SK-N-SH (cell line): ENCODE measurements at regions not wholly inside any gene's neighbourhood (a gene's known extent, or its start where the extent isn't known, plus 50 kb on each side); places are given as distances from the start of the nearest gene placed in this dataset.

Experiments used
- EZH2phosphoT487 ChIP-seq: fragments of 200-600 bp; sonication (generic); IDR thresholded peaks from 2 replicates; pipeline ENCODE4 v1.6.1; 2017; ENCODE audit warnings: low read depth, mixed run types, mild to moderate bottlenecking, antibody characterized with exemption, moderate library complexity, borderline replicate concordance
- RCOR1 ChIP-seq: fragments of 150-350 bp; IDR thresholded peaks from 2 replicates; pipeline ENCODE4 v1.6.1; 2017; ENCODE audit warnings: antibody characterized with exemption, low read length
- TF ChIP-seq, protein P1 (sequence below): fragments of 150-350 bp; IDR thresholded peaks from 2 replicates; pipeline ENCODE4 v1.6.1; 2017; ENCODE audit warnings: antibody characterized with exemption, low read length, low read depth, borderline replicate concordance
- TF ChIP-seq, protein P2 (sequence below): fragments of 200-600 bp; sonication (generic); IDR thresholded peaks from 2 replicates; pipeline ENCODE4 v1.6.1; 2017; ENCODE audit warnings: antibody characterized with exemption, mild to moderate bottlenecking, moderate library complexity

DNA sequence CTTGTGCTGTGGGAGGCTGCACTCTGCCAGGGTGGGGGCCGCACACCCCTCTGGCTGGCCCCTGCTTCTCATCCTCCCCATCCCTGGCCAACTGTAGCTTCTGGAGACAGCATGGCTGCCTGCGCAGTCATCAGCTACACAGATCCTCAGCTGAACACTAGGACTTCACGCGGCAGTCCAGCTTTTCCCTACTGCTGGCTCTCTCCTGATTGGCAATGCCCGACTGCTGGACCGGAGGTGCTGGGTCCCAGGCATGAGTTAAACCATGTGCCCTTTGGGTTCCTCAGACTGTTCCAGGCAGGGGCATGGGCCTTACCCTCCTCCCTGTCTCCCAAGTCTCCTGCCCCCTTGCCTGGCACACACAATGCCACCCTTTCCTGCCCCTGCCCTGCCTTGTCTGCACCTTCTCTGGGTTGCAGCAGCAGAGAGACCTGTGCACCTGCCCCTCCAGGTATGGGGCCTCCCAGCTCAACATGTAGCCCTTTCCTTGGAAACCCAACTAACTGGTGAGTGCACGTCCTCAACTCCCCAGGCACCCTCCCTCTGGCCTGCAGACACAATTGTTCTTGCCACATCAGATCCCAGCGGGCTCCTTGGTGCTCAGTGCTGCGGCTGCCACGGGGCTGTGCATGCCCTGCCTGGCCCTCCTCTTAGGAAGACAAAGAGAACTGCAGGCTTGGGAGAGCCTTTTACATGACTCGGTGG, 1039.2 kb downstream of the TBC1D22A start:
- TF ChIP-seq RCOR1, result no peak
- TF ChIP-seq, protein P1, sequence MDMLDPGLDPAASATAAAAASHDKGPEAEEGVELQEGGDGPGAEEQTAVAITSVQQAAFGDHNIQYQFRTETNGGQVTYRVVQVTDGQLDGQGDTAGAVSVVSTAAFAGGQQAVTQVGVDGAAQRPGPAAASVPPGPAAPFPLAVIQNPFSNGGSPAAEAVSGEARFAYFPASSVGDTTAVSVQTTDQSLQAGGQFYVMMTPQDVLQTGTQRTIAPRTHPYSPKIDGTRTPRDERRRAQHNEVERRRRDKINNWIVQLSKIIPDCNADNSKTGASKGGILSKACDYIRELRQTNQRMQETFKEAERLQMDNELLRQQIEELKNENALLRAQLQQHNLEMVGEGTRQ, result no peak
- TF ChIP-seq, protein P2, sequence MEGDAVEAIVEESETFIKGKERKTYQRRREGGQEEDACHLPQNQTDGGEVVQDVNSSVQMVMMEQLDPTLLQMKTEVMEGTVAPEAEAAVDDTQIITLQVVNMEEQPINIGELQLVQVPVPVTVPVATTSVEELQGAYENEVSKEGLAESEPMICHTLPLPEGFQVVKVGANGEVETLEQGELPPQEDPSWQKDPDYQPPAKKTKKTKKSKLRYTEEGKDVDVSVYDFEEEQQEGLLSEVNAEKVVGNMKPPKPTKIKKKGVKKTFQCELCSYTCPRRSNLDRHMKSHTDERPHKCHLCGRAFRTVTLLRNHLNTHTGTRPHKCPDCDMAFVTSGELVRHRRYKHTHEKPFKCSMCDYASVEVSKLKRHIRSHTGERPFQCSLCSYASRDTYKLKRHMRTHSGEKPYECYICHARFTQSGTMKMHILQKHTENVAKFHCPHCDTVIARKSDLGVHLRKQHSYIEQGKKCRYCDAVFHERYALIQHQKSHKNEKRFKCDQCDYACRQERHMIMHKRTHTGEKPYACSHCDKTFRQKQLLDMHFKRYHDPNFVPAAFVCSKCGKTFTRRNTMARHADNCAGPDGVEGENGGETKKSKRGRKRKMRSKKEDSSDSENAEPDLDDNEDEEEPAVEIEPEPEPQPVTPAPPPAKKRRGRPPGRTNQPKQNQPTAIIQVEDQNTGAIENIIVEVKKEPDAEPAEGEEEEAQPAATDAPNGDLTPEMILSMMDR, result no peak
- no peak for TF ChIP-seq EZH2phosphoT487
